SU-DHL-6 (cell line): ENCODE measurements at regions not wholly inside any gene's neighbourhood (a gene's known extent, or its start where the extent isn't known, plus 50 kb on each side); places are given as distances from the start of the nearest gene placed in this dataset.

ENCODE experiments used
- H2AFZ ChIP-seq: fragments of 200-600 bp; sonication (generic); 2 replicates; pipeline ENCODE4 v1.6.1; 2014; ENCODE audit warnings: low read depth, mild to moderate bottlenecking, moderate library complexity, mixed read lengths, antibody characterized with exemption, low read length; ENCODE audit not compliant: severe bottlenecking
- H3F3A ChIP-seq: fragments of 200-600 bp; shearing (Covaris generic); 2 replicates; pipeline ENCODE4 v1.6.0; 2016; ENCODE audit warnings: antibody characterized with exemption, mild to moderate bottlenecking; ENCODE audit not compliant: insufficient read depth
- H3K27ac ChIP-seq: fragments of 200-600 bp; sonication (generic); 2 replicates; pipeline ENCODE4 v1.5.1; 2016; ENCODE audit warnings: low read depth, mild to moderate bottlenecking, low read length, moderate library complexity, mixed read lengths
- H3K27me3 ChIP-seq: fragments of 200-600 bp; sonication (generic), shearing (Covaris generic); 2 replicates; pipeline ENCODE4 v1.6.0; 2014; ENCODE audit warnings: mild to moderate bottlenecking, low read length
- H3K36me3 ChIP-seq: fragments of 200-600 bp; sonication (generic); 2 replicates; pipeline ENCODE4 v1.6.1; 2014; ENCODE audit warnings: mild to moderate bottlenecking, low read length, mixed read lengths
- H3K4me2 ChIP-seq: fragments of 300-600, 200-600 bp; shearing (Covaris generic), sonication (generic); 2 replicates; pipeline ENCODE4 v1.6.0; 2014; ENCODE audit warnings: low read length, low read depth, mild to moderate bottlenecking; ENCODE audit not compliant: poor library complexity, severe bottlenecking
- H3K4me3 ChIP-seq: fragments of 200-600 bp; sonication (generic); 2 replicates; pipeline ENCODE4 v1.5.1; 2014; ENCODE audit warnings: antibody characterized with exemption, low read length, mild to moderate bottlenecking, mixed read lengths; ENCODE audit not compliant: insufficient read depth, poor library complexity, severe bottlenecking
- H3K79me2 ChIP-seq: fragments of 200-600 bp; sonication (generic); 2 replicates; pipeline ENCODE4 v1.6.1; 2014; ENCODE audit warnings: mild to moderate bottlenecking, low read length, moderate library complexity; ENCODE audit not compliant: insufficient read depth
- H3K9ac ChIP-seq: fragments of 200-600 bp; sonication (generic); 2 replicates; pipeline ENCODE4 v1.7.0; 2014; ENCODE audit warnings: mild to moderate bottlenecking, low read length
- H3K9me2 ChIP-seq: fragments of 200-600 bp; sonication (generic); replicated peaks from 2 replicates; pipeline ENCODE4 v1.6.1; 2014; ENCODE audit warnings: low read length; ENCODE audit not compliant: insufficient read depth
- H3K9me3 ChIP-seq: fragments of 200-600 bp; sonication (generic); 2 replicates; pipeline ENCODE4 v1.6.1; 2014; ENCODE audit warnings: low read length, mixed read lengths; ENCODE audit not compliant: insufficient read depth
- H4K20me1 ChIP-seq: fragments of 200-600 bp; sonication (generic); 2 replicates; pipeline ENCODE4 v1.6.1; 2014; ENCODE audit warnings: low read depth, mild to moderate bottlenecking, antibody characterized with exemption, low read length, moderate library complexity, mixed read lengths
- CTCF ChIP-seq: fragments of 200-600 bp; sonication (generic); IDR thresholded peaks from one replicate; pipeline ENCODE4 v1.5.1; 2017; ENCODE audit warnings: antibody characterized with exemption, mild to moderate bottlenecking, low read length, moderate library complexity; ENCODE audit not compliant: insufficient read depth, poor library complexity, severe bottlenecking
- EZH2phosphoT487 ChIP-seq: fragments of 200-600 bp; sonication (generic), shearing (Covaris generic); conservative IDR thresholded peaks from 2 replicates; pipeline ENCODE4 v1.6.1; 2018; ENCODE audit warnings: mild to moderate bottlenecking, antibody characterized with exemption, low read length, moderate library complexity, mixed read lengths

- H3K27ac ChIP-seq = no peak overlapping the region
- H3K9me2 ChIP-seq = no peaks in the 10 kb centered on the region
- no peaks in the 10 kb centered on the region for H3K27me3 ChIP-seq
- TF ChIP-seq EZH2phosphoT487 (no peak), CTCF (no peak)
- no peak overlapping the region for H3K4me2 ChIP-seq
- H3K36me3 ChIP-seq = no peaks in the 10 kb centered on the region
- H3K9ac ChIP-seq = no peak overlapping the region
- H2AFZ ChIP-seq = peak overlapping the region; percentile 17
- H3F3A ChIP-seq = no peaks in the 10 kb centered on the region
- H4K20me1 ChIP-seq = no peaks in the 10 kb centered on the region
- no peaks in the 10 kb centered on the region for H3K79me2 ChIP-seq
- no peak overlapping the region for H3K4me3 ChIP-seq
- no peaks in the 10 kb centered on the region for H3K9me3 ChIP-seq
These were observed 63.1 kb upstream of the FRY start for GRCh38 chr13:31968473-31968872.

GRCh38 chr13:31970231-31970930 lies 61.2 kb upstream of the FRY start:
- Histone ChIP-seq H3K27ac (no peak overlapping the region), H3K4me3 (no peak overlapping the region), H3K36me3 (no peaks in the 10 kb centered on the region), H3K79me2 (no peaks in the 10 kb centered on the region), H3K9me3 (no peaks in the 10 kb centered on the region), H2AFZ (no peak overlapping the region), H3F3A (no peaks in the 10 kb centered on the region), H3K9ac (no peak overlapping the region), H3K27me3 (no peaks in the 10 kb centered on the region), H3K9me2 (no peaks in the 10 kb centered on the region), H3K4me2 (no peak overlapping the region), H4K20me1 (no peaks in the 10 kb centered on the region)
- no peak for TF ChIP-seq CTCF
- TF ChIP-seq EZH2phosphoT487 = no peak

- Histone ChIP-seq H3K36me3 (no peaks in the 10 kb centered on the region), H3K27ac (no peak overlapping the region), H3K79me2 (no peaks in the 10 kb centered on the region), H3K9me2 (no peaks in the 10 kb centered on the region), H3F3A (no peaks in the 10 kb centered on the region), H4K20me1 (no peaks in the 10 kb centered on the region), H3K27me3 (no peaks in the 10 kb centered on the region), H3K9ac (no peak overlapping the region), H3K4me3 (no peak overlapping the region), H3K9me3 (no peaks in the 10 kb centered on the region), H3K4me2 (no peak overlapping the region), H2AFZ (no peak overlapping the region)
- no peak for TF ChIP-seq CTCF
- no peak for TF ChIP-seq EZH2phosphoT487
These were observed 59.1 kb upstream of the FRY start for GRCh38 chr13:31972453-31972852.
